ENCODE measurements at regions not wholly inside any gene's neighbourhood (a gene's known extent, or its start where the extent isn't known, plus 50 kb on each side); places are given as distances from the start of the nearest gene placed in this dataset.

DNA sequence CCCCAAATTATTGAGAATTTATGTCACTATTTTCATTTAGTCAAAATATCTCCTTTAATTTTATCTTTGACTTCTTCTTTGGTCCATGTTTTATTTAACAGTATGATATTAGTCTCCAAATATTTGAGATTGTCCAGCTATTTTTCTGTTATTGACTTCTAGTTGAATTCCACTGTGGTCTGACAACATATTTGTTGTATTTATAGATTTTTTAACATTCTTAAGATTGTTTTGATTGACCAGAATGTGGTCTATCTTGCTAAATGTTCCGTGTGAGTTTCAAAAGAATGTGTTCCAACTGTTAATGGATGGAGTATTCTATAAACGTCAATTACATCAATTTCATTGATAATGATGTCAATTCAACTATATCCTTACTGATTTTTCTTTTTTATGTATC, 1452.1 kb downstream of the SUCLG1 start:
- H3K36me3 ChIP-seq: no peaks in the 10 kb centered on the region
- no peaks in the 10 kb centered on the region for H3K27me3 ChIP-seq
- no peak overlapping the region for H3K4me3 ChIP-seq
- DNase-seq (ENCODE audit: low read depth in 1 of 2, low spot score in 1 of 2): peak in 1 of 2 donors; percentile 24
- H3K27ac ChIP-seq: no peak overlapping the region
- TF ChIP-seq, protein P1, sequence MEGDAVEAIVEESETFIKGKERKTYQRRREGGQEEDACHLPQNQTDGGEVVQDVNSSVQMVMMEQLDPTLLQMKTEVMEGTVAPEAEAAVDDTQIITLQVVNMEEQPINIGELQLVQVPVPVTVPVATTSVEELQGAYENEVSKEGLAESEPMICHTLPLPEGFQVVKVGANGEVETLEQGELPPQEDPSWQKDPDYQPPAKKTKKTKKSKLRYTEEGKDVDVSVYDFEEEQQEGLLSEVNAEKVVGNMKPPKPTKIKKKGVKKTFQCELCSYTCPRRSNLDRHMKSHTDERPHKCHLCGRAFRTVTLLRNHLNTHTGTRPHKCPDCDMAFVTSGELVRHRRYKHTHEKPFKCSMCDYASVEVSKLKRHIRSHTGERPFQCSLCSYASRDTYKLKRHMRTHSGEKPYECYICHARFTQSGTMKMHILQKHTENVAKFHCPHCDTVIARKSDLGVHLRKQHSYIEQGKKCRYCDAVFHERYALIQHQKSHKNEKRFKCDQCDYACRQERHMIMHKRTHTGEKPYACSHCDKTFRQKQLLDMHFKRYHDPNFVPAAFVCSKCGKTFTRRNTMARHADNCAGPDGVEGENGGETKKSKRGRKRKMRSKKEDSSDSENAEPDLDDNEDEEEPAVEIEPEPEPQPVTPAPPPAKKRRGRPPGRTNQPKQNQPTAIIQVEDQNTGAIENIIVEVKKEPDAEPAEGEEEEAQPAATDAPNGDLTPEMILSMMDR (IDR thresholded peaks at IDR 0.05; ENCODE audit: low read depth, low read length): no peak
- H3K9me3 ChIP-seq (ENCODE audit: low read depth): no peaks in the 10 kb centered on the region
- H3K4me1 ChIP-seq (ENCODE audit: low read depth): no peaks in the 10 kb centered on the region

DNA sequence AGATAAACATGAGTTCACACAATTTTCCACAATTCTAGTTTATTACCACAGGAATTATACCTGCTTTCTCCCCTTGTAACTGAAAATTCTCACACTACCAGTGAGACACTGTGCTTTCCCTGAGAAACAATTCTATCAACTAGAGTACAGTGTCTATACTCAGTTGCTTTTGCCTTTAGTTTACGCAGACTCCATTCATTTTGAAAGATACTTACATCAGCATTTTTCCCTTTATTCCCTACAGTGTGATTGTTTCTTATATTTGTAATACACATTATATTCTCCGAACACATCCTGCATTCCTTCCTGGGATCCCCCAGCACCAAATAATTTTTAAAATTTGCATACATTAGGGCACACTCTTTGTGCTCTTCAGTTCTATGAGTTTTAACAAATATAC, 1455.5 kb downstream of the SUCLG1 start:
- Histone ChIP-seq H3K4me3 (no peak overlapping the region), H3K9me3 (ENCODE audit: low read depth) (no peaks in the 10 kb centered on the region), H3K27me3 (no peaks in the 10 kb centered on the region), H3K27ac (no peak overlapping the region), H3K36me3 (no peaks in the 10 kb centered on the region), H3K4me1 (ENCODE audit: low read depth) (no peaks in the 10 kb centered on the region)
- TF ChIP-seq, protein P1 (IDR thresholded peaks at IDR 0.05; ENCODE audit: low read depth, low read length): no peak
- DNase-seq (ENCODE audit: low read depth in 1 of 2, low spot score in 1 of 2): no peak

DNA sequence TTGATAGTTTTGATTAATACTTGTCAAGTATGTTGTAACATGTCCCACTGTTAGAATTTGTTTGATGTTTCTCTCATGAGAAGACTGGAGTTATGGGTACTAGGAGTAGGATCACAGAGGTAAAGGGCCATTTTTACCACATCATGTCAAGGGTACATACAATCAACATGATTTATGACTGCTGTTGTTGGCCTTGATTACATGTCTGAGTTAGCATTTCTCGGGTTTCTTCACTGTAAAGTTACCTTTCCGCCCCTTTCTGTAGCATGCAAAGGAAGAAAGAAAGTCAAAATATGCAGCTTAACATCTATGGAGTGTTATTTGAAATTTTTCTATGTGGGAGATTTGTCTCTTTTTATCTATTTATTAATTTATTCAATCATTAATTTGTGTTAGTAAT, 1456.4 kb downstream of the SUCLG1 start:
- Histone ChIP-seq H3K4me3 (no peak overlapping the region), H3K36me3 (no peaks in the 10 kb centered on the region), H3K9me3 (ENCODE audit: low read depth) (no peaks in the 10 kb centered on the region), H3K27ac (no peak overlapping the region), H3K27me3 (no peaks in the 10 kb centered on the region), H3K4me1 (ENCODE audit: low read depth) (no peaks in the 10 kb centered on the region)
- TF ChIP-seq, protein P1 (IDR thresholded peaks at IDR 0.05; ENCODE audit: low read depth, low read length): no peak
- no peak for DNase-seq (ENCODE audit: low read depth in 1 of 2, low spot score in 1 of 2)

DNA sequence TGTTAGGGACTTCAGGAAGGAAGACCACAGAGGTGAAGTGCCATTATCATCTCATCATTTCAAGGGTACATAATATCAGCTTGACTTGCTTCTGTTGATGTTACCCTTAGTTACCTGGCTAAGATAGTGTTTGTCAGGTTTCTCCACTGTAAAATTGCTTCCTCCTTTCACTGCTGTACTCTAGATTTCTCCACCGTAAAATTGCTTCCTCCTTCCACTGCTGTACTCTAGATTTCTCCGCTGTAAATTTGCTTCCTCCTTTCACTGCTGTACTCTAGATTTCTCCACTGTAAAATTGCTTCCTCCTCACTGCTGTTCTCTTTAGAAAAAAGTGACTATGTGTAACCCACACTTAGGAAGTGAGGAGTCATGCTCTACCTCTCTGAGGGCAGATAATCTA, 1460.3 kb downstream of the SUCLG1 start:
- H3K27me3 ChIP-seq: no peaks in the 10 kb centered on the region
- no peaks in the 10 kb centered on the region for H3K36me3 ChIP-seq
- H3K4me3 ChIP-seq: no peak overlapping the region
- no peaks in the 10 kb centered on the region for H3K4me1 ChIP-seq (ENCODE audit: low read depth)
- TF ChIP-seq, protein P1 (IDR thresholded peaks at IDR 0.05; ENCODE audit: low read depth, low read length): no peak
- no peaks in the 10 kb centered on the region for H3K9me3 ChIP-seq (ENCODE audit: low read depth)
- no peak overlapping the region for H3K27ac ChIP-seq
- DNase-seq (ENCODE audit: low read depth in 1 of 2, low spot score in 1 of 2): no peak

DNA sequence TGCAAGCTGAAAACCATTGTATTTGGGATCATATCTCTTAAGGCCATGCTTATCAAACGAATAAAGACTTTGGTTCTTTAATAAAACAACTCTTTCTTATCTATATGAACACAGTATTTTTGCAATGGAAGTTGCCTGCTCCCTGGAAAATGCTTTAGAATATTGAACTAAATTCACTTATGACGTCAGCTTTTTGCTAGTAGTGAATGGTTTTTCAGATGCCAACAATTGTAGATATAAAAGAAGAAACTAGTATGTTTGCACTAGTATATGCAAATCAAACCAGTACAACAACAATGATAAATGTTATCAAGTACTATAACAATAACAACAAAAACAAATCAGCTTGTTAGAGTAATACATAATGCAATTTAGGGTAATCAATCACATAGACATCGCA, 1462.9 kb downstream of the SUCLG1 start:
- no peak for DNase-seq (ENCODE audit: low read depth in 1 of 2, low spot score in 1 of 2)
- Histone ChIP-seq H3K4me1 (ENCODE audit: low read depth) (no peaks in the 10 kb centered on the region), H3K36me3 (no peaks in the 10 kb centered on the region), H3K27ac (no peak overlapping the region), H3K9me3 (ENCODE audit: low read depth) (no peaks in the 10 kb centered on the region), H3K4me3 (no peak overlapping the region), H3K27me3 (no peaks in the 10 kb centered on the region)
- TF ChIP-seq, protein P1 (IDR thresholded peaks at IDR 0.05; ENCODE audit: low read depth, low read length): no peak

DNA sequence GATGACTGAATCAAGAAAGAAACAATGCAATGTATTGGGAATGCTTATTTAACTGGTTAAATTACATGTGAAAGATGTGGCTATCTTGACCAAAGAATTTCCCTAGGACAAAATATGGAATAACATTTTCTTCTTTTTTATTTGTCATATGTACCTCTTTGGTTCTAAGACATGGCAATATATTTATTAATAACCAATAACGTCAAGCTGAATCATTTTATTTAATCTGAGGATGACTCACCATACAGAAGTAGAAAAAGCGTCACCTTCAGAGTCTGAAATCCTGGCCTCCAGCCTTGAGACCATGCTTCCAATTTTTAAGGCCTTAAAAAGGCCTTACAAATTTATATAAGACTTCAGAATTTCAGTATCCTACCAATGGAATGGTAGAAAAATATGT, 1464.9 kb downstream of the SUCLG1 start:
- Histone ChIP-seq H3K9me3 (ENCODE audit: low read depth) (no peaks in the 10 kb centered on the region), H3K27me3 (no peaks in the 10 kb centered on the region), H3K36me3 (no peaks in the 10 kb centered on the region), H3K27ac (no peak overlapping the region), H3K4me3 (no peak overlapping the region), H3K4me1 (ENCODE audit: low read depth) (no peaks in the 10 kb centered on the region)
- DNase-seq (ENCODE audit: low read depth in 1 of 2, low spot score in 1 of 2): no peak
- TF ChIP-seq, protein P1 (IDR thresholded peaks at IDR 0.05; ENCODE audit: low read depth, low read length): no peak

Data from cardiac muscle cell (in vitro differentiated cells and primary cell).